Hindlimb muscle (tissue), 1 donor: ENCODE measurements at regions not wholly inside any gene's neighbourhood (a gene's known extent, or its start where the extent isn't known, plus 50 kb on each side); places are given as distances from the start of the nearest gene placed in this dataset.
"Not testable (repeated sequence)": the region's sequence is repeated elsewhere in the genome, so short reads cannot be mapped to it uniquely, and the experiment has no call there.

Experiments used
- DNase-seq: peaks from one replicate; pipeline ENCODE4 v3.0.0-alpha.2; 2013

DNA sequence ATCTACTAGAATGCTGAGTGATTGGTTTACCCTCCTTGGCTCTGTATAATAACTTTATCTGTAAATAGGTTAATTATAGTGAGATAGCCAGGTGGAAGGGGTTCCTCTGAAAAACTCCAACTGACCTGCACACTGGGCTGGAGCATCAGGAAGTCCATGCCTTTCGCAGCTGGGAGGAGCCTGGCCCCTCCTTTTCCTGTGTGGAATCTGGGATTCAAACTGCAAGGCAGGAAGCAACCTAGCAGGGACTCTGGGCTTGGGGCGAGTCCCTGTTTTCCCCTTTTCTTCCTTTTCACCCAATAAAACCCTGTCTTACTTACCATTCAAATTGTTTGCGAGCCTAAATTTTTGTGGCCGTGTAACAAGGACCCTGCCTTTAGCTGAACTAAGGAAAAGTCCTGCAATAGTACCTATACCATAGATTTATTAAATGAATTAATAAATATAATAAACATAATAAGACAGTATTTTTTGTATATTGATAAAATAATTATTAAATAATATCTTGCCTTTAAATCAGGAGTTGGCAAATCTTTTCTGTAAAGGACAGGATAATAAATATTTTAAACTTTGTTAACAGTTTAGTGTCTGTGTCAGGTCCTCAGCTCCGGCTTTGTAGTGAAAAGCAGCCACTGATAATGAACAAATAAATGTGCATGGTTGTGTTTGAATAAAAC, 406.2 kb upstream of the MMS22L start:
- no peak for DNase-seq

DNA sequence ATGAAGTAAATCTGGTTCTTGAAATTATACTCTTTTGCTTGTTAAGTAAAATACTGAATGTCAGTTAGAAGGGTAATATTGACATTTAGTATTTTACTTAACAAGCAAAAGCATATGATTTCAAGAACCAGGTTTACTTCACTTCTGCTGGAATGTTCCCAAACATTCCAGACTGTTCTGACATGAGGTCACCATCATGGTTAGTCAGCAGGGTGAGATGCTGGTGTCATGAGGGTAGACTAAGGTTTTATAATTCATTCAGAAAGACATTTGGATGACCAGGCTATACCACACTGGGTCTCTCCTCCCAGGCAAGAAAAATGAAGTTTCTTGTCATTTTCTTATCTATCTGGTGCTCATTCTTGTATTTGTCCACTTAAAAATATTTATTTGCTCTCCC, 414.4 kb upstream of the MMS22L start:
- DNase-seq: no peak

GRCh38 chr6:97701801-97702200, 418.8 kb upstream of the MMS22L start:
- DNase-seq: no peak

- no peak for DNase-seq
Measured at GRCh38 chr6:97702248-97702647, 419.2 kb upstream of the MMS22L start.

DNA sequence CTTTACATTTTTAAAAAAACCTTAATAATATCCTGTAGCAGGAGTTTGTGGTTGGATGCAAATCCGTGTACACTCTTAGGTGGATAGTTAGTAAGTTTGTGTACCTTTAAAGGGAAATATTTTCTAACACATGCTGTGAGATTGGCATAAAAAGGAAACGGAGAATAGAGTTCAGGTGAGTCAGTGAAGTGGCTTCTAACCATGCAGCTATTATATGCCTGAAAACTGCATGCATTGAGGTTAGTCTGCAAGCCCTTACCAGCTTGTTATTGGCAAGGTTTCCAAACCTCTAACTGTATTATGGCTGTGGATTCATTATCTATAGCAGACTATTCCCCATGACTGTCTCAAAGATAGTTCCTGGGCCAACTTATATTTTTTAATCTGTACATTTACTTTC, 420.6 kb upstream of the MMS22L start:
- DNase-seq: no peak

DNA sequence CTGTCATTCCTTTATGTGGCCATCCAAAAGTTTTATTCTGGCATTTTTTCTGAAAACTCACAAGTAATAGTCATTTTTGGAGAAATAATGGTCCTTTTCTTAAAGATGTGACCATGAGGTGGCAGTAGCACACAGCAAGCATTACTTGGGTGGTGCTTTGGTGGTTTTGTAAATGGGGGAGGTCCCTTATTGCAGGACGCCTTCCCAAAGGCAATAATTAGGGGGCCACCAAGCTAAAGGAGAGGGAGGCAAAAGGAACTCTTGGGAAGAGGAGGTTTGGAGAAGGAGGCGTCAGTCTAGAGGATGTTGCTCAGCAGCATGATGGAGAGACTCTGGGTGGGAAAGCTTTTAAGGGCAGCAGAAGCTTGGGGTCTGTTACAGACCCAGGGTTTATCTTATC, 422.6 kb upstream of the MMS22L start:
- DNase-seq: no peak

GRCh38 chr6:97712751-97713150, 429.7 kb upstream of the MMS22L start:
- no peak for DNase-seq

DNA sequence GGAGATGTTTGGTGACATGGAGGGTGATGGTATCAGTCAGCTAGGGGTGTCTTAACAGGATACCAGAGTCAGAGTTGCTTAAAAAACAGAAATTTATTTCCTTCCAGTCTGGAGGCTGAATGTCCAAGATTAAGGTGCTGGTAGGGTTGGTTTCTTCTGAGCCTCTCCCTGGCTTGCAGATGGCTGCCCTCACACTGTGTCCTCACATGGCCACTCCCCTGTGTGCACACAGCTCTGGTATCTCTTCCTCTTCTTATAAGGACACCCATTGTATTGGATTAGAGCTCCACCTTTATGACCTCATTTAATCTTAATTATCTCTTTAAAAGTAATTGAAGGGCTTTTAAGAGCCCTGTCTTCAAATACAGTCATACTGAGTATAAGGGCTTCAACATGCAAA, 431.8 kb upstream of the MMS22L start:
- no peak for DNase-seq

DNA sequence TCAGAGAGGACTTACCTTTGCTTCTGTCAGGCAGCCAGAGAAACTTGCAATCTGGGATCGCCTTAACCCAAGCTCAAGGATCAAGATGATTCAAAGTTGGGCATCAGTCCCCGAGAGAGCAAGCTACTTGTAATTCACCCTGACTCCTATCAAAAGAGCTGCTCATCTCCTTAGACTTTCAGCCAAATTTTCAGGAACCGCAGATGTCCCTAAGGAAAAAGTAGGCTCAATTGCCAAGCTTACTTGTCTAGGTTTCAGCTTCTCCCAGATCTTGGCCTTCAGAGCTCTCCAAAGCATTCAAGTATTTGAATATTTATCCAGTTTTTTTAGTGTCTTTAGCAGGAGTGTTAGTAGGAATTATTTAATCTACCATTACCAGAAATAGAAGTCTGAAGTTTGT, 434.1 kb upstream of the MMS22L start:
- DNase-seq: no peak

- no peak for DNase-seq
Measured at GRCh38 chr6:97726378-97726777, 443.4 kb upstream of the MMS22L start.

DNA sequence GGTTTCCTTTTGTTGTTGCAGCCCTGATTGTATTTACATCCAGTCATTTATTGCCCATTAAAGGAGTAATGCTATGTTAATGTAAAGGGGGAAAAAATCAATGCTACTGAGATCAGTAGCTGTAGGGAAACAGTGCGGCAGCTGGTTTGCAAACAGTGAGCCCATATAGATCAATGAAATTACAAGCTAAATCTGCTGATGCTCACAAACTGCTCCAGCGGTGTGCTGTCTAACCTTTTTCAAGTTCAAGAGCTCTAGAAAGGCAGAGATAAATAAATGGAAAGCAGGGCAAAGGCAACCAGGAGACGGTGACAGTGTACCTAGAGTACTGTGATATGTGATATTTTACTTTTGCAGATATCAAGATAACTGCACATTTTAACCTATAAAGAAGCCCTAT, 449.0 kb upstream of the MMS22L start:
- no peak for DNase-seq

DNA sequence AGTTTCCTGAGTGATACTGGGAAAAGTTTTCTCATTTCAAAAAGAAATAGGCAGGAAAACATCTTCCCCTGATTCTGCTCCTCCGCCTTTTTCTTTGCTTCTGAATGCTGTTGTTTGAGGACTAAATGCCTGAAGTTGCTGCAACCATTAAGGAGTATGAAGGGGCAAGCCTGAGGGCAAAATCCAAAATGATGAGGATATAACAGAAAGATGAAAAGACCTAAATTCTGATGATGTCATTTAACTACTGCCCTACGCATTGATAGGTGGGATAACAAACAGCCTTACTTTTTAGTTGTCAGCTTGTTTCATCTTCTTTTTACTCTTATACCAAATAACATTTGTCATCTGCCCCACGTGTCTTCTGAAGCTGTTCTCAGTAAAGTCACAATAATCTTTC, 474.6 kb upstream of the MMS22L start:
- DNase-seq: no peak

DNA sequence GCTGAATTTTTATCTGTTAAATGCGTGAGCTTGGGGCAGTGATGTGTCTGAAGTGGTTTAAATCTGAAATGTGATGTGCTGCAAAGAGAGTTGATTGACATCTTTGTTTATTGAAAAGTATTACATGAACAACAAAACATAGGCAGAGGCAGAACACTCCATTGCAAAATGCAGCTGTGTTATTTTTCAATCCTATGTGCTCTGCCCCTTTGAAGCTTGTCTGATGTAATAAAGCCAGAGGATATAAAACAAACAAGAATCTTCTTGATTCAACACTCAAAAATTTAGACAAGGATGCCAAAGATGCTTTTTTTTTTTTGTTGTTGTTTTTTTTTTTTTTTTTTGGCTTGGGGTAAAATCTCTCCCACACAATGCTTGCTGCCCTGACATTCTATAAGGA, 482.4 kb upstream of the MMS22L start:
- no peak for DNase-seq

GRCh38 chr6:97771372-97771771, 488.4 kb upstream of the MMS22L start:
- DNase-seq: no peak

GRCh38 chr6:97775012-97775411, 492.0 kb upstream of the MMS22L start:
- DNase-seq: no peak

GRCh38 chr6:97778290-97779038, 495.4 kb upstream of the MMS22L start:
- DNase-seq: no peak

DNA sequence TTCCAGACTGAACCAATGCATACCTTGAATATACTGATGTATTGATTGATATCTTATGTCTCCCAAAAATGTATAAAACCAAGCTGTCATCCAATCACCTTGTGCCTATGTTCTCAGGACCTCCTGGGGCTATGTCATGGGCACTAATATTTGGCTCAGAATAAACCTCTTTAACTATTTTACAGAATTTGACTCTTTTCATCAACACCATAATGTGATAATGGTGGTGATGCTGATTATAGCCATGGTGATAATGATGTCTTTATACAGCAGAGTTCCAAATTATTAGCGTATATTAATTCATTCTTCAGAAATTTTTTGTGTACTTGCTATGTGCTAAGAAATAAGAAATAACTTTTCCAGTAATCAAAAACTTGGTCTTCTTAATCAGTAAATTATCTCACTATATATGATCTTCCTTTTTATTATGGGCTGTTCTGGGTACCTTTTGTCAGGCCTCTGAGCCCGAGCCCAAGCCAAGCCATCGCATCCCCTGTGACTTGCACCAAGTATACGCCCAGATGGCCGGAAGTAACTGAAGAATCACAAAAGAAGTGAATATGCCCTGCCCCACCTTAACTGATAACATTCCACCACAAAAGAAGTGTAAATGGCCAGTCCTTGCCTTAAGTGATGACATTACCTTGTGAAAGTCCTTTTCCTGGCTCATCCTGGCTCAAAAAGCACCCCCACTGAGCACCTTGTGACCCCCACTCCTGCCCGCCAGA, 496.2 kb upstream of the MMS22L start:
- DNase-seq: not testable (repeated sequence)

DNA sequence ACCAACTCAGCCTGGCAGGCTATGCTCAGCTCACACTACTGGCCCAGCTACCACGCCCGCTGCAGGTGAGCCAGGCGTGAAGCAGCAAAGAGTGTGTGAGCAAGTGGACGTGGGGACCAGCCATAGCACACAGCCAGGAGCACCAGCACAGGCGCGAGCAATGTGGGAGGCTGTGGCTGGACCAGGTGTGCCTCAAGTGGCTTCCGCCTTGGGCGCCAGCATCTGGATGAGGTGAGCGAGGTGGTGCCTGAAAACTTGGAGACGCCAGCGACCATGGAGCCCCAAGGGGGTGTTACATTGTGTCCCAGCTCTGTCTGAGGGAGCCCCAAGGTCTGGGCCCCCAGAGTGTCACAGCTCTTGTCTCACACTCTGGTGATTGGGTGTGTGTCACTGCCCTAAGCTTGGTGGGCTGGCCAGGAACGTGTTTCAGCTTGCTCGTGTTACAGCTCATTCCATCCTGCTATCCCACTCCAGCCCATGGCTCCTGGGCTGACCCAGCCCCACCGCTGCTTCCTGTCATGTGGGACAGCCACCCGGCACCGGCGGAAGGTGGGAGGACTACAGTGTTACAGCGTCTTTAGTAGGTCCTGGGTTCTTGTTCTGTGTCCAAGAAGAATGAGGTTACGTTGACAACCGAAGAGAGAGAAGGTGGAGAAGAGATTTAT, 508.0 kb upstream of the MMS22L start:
- no peak for DNase-seq

DNA sequence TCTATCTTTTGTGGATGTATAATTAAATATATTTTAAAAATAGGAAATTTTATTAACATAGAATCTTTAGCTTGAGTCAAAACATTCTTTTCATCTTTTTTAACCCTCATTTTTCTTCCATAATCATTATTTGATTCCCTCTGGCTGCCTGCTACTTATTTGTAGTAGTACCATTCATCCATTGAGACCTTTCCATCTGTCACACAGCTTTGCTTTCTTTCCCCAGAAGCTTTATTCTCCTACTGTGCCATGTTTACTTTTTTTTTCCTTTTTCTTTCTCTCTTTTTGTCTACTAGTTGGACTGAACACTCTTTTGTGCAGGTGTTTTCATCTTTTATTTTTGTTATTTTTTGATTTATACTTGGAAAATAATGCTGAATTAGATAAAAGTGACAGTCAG, 522.6 kb upstream of the MMS22L start:
- DNase-seq: no peak

DNA sequence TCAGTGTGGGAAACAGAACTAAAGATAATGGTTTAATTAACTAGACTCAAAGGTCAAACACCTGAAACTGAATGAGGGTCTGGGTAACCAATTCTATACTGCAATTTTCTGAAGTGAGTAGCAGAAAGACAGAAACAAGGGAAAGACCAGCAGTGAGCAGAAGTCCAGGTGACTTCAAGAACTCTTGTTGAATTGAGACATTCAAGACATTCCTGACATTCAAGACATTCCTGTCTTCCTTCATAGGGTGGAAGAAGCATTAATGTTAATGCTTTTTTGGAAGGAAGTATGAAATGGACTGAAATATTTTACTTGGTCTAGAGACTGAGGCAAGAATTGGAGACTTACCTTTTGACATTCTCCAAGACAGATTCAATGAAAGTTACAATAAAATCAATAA, 529.9 kb upstream of the MMS22L start:
- no peak for DNase-seq

GRCh38 chr6:97813889-97814567, 531.0 kb upstream of the MMS22L start:
- DNase-seq: peak; percentile 23

GRCh38 chr6:97815301-97815812, 532.3 kb upstream of the MMS22L start:
- no peak for DNase-seq
